NCI-H345 treated with DMSO at 0.1 percent for 48 hours (cell line): ENCODE measurements at regions not wholly inside any gene's neighbourhood (a gene's known extent, or its start where the extent isn't known, plus 50 kb on each side); places are given as distances from the start of the nearest gene placed in this dataset.
A peak's percentile ranks its signal among the peaks of the same experiment; 100 is the strongest.
"Not testable (repeated sequence)": the region's sequence is repeated elsewhere in the genome, so short reads cannot be mapped to it uniquely, and the experiment has no call there.

ENCODE experiments used
- DNase-seq: peaks from one replicate; lab custom pipeline; 2025; ENCODE audit not compliant: unreplicated experiment; lab: John Stamatoyannopoulos, UW

DNA sequence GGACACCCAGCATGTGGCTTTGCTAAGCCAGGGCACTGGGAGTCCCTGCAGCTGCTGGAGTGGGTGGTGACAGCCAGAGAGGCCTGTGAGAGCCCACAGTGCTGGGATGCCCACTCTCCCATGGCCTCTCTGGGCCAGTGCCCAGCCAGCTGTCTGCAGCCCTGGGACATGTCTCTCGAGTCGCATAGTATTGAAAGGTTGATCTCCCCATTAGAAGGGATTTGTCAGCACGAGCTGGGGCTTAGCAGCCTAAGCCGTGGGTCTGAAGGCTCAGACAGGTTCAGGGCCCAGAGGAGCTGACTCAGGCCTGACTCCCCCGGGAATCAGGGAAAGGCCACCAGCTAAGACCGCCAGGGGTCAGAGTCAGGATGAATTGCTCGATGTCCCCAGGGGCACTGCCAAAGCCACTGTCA, 53.5 kb downstream of the FOXD2 start:
- DNase-seq: no peak

DNA sequence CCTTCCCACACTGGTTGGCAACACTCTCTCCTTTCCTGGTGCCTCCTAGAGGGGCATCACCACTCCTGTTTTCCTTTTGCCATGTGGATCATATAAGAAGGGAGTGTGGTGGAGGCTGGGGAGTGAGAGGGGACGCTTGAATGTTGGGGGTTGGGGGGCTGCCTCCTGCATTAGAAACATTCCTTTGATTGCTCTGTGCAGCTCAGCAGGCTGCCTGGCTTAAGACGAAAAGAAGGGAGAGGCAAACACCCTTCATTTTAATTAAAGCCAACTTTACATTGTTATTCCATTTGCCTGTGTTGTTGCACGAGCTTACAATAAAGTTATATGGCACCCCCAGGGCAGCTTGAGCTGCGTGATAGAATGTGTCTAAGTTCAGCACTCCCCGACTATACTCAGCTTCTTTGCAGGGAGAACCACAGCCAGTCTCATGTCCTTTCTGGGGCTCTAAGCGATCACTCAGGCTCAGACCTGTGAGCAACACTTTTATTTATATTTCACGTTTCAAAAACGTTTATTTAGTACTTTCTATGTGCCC, 57.4 kb downstream of the FOXD2 start:
- DNase-seq: no peak

DNA sequence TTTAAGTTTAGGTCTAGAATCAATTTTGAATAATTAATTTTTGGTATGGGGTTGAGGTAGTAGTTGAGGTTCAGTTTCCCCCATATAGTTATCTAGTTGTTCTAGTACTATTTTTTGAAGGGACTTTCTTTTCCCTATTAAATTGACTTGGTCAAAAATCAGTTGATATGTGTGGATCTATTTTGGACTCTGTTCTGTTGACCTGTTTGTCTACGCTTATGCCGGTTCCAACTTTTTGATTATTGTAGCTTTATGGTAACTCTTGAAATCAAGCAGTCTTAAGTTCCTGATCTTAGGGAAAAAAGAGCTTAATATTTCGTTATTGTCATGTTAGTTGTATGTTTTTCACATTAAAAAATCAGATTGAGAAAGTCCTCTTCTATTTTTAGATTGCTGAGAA, 60.7 kb downstream of the FOXD2 start:
- DNase-seq: no peak

GRCh38 chr1:47501069-47501468, 63.2 kb downstream of the FOXD2 start:
- no peak for DNase-seq

DNA sequence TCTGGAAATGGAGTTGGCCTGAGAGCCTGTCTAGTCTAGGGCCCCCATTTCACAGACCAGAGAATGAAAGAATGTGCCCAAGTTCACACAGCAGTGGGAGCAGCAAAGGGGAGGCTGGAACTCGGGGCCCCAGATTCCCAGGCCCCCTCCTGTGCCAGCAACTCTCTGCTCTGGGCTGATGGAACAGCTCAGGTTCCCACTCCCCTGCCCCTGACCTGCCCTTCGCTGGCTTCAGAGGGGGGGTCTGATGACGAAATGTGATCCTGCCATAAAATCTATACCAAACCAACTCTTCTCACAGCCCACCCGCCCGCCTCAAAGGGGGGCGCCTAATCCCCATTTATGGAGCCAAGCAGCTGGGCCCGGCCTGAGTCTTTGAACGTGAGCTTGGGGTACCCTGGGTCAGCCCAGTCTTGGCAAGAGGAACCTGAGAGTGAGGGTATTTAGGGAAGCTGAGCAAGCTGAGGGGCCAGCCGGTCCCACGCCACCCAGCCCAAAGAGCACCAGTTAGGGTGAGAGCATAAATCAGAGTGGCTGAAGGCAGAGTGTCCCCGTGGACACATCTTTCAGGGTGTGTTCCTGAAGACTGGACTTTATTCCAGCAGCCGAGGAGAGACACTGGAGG, 65.0 kb downstream of the FOXD2 start:
- DNase-seq: no peak

DNA sequence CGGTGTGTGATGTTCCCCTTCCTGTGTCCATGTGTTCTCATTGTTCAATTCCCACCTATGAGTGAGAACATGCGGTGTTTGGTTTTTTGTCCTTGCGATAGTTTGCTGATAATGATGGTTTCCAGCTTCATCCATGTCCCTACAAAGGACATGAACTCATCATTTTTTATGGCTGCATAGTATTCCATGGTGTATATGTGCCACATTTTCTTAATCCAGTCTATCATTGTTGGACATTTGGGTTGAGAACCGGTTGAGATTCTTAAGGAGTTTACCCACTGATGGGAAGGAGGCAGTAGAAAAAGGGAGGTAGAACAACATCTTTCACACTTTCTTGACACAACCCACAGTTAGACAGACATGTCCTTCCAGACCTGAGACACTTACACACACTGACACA, 67.0 kb downstream of the FOXD2 start:
- not testable (repeated sequence) for DNase-seq

DNA sequence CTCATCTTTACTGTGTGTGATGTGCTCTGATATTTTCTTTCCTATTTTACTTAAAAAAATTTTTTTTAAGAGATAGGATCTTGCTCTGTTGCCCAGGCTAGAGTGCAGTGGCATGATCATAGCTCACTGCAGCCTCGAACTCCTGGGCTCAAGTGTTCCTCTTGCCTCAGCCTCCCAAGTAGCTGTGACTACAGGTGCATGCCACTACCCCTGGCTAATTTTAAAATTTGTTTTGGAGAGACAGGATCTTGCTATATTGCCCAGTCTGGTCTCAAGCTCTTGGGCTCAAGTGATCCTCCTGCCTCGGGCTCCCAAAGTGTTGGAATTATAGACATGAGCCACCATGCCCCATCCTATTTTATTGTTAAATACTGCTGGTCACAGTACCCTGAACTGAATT, 67.4 kb downstream of the FOXD2 start:
- no peak for DNase-seq

DNA sequence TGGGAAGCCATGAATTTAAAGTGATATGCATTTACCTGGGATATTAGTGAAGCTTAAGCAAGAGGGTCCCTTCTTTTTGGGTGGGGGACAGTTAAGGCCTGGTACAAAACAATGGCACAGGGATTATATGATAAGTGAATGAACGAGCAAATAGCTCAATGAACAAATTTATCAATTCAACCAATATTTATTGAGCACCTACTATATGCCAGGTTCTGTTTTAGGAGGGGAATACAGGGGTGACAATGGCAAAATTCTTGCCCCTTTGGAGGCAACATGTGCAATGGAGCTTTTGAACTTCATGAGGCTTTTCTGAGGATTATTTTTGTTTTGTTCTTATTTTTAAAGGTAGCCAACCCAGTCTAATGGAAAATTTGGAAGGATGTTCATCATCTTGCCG, 68.2 kb downstream of the FOXD2 start:
- no peak for DNase-seq

DNA sequence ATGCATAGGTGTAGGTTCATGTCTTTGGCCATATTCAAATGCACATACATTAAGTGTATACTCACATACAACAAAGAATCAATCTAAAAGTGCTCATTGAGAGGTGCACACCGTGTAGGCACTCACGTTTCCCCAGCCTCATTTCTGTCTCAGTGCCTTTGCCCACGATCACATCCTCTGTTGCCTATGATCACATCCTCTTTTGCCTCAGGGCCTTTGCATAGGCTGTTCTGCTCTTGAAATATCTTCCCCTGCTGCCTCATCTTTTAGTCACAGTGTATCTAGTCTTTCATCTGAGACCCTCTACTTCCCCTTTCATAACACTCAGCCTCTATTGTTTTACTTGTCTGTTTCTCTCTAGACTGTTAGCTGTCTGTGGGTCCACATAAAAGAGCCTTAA, 69.3 kb downstream of the FOXD2 start:
- no peak for DNase-seq

DNA sequence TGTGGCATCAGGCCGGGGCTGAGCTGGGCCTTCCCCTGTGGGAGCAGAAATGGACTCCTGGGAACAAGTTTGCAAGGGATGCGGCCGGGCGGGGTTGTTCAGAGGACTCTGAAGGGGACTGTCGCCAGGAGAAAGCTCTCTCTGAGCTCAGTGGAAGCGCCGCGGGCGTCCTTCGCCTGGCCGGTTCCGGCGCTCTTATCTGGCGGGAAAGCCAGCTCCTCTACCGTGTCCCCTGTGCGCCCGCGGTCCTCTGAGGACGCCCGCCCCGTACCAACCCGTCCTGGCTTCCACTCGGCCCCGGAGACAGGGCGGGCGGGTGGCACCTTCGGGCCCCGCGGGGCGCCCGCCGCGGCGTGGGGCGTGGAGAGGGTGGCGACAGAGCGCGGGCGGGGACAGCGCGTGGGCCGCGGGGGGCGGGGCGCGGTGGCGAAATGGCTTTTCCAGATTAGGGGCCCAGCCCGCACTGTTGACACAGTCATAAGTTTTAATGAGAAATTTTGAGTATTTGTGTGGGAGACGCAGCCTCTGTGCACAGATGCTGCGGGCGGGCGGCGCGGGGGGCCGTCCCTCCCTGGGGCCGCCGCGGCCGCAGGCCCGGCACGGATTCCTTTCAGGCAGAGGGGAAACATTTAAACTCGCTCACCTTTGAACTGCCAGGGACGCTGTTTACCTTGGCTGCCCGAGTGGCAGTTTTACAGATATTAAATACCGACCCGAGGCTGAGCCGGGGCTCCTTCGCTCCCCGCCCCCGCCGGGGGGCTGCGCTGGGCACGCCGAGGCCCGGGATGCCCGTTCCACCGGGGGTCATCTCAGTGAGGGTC, 70.2 kb downstream of the FOXD2 start:
- peak; percentile 32 for DNase-seq

GRCh38 chr1:47508702-47509431, 71.0 kb downstream of the FOXD2 start:
- no peak for DNase-seq

- DNase-seq: no peak
Measured at GRCh38 chr1:47510282-47510811, 72.5 kb downstream of the FOXD2 start.

- DNase-seq: no peak
Measured at GRCh38 chr1:47511825-47512224, 74.0 kb downstream of the FOXD2 start.

- no peak for DNase-seq
Measured at GRCh38 chr1:47513393-47513792, 75.5 kb downstream of the FOXD2 start.

- no peak for DNase-seq
Measured at GRCh38 chr1:47514229-47514628, 76.4 kb downstream of the FOXD2 start.

DNA sequence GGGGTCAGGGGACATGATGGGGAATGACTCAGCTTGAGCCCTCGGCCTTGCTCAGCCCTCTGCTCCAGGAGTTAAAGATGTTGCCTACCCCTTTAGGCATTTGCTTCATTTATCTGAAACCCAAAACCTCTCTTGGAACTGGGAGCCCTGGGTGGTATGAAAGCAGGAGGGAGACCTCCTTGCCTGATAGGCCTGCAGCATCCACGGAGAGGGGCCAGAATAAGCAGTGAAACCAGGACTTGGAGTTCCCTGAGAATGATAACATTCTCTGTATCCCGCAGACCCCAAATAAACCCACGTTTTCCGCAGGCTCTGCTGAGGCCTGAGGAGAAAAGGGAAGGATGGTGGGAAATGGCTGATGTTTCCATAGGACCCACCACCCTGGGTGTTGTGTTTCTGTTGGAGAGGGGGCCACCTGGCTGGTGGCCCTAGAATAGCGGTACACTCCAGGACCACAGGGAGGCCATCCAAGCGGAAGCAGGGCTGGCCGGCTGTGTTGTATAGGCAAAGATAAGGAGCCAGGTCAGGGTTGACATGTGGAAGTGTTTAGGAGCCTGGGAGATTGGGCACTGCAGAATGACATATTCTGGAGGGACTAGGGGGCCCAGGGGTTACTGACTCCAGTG, 77.4 kb downstream of the FOXD2 start:
- DNase-seq: no peak

DNA sequence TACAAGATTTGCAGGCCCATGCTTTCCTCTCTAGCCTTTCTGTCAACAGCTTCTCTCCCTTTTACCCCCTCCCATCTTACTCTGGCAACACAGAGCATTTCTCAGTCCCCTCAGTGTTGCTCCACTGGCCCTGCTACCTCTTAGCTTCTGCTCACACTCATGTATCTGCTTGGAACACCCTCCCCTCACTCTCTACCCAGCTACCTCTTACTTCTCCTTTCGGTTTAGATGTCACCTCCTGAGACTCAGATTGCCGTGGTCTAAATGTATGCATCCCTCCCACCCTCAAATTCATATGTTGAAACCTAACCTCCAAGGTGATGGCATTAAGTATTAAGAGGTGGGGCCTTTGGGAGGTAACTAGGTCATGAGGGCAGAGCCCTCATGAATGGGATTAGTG, 80.1 kb downstream of the FOXD2 start:
- DNase-seq: no peak

GRCh38 chr1:47519491-47519890, 81.6 kb downstream of the FOXD2 start:
- DNase-seq: no peak

DNA sequence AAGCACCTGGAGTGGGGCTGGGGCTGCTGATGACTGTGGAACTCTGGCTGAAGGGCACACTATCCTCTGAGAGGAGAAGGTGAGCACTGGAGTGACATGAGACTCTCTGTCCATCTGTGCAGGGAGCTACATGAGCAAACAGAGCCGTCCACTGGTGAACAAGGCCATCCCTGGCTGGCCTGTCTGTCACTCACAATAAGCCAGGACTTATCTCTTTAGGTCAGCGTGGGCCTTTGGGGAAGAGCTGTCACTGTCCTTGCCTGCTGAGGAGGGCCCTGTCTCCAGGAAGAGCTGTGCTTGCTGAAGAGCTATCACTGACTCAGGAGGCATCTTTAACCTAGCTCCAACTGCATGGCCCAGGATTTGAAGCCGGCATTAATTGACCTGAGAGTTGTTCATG, 82.1 kb downstream of the FOXD2 start:
- DNase-seq: no peak

GRCh38 chr1:47521034-47521881, 83.4 kb downstream of the FOXD2 start:
- DNase-seq: no peak
